GM12872 (cell line): ENCODE measurements at regions not wholly inside any gene's neighbourhood (a gene's known extent, or its start where the extent isn't known, plus 50 kb on each side); places are given as distances from the start of the nearest gene placed in this dataset.

Experiments used
- CTCF ChIP-seq: IDR thresholded peaks from 3 replicates; pipeline ENCODE4 v1.5.1; 2011; ENCODE audit warnings: low read depth, mild to moderate bottlenecking, low read length, moderate library complexity; ENCODE audit not compliant: insufficient read depth

GRCh38 chr21:35627462-35627861 is 432.9 kb downstream of the SETD4 start:
- TF ChIP-seq CTCF, result no peak

- no peak for TF ChIP-seq CTCF
Observed at GRCh38 chr21:35625576-35625975, 434.8 kb downstream of the SETD4 start.

DNA sequence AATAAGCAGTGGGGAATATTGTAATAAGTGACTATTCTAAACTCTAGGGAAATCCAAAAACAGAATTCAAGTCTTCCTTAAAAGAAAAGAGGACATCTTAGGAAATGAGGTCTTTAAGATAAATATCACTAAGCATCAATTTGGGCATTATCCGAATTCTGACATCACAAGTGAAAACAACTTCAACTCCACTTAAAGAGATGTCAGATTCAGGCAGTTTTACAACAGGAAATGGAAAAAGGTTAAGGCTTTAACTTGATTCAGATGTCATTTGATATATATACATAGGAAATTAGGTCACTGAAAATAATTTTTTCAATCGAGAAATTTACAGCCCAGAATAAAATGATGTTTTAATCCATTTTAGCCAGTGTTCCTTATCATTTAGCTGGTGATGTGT is 435.4 kb downstream of the SETD4 start:
- TF ChIP-seq CTCF, result no peak

GRCh38 chr21:35622612-35623011 is 437.7 kb downstream of the SETD4 start:
- TF ChIP-seq CTCF, result no peak

GRCh38 chr21:35619184-35619583 is 441.1 kb downstream of the SETD4 start:
- no peak for TF ChIP-seq CTCF

- TF ChIP-seq CTCF, result no peak
Observed at GRCh38 chr21:35617491-35617890, 442.8 kb downstream of the SETD4 start.

- peak; percentile 26; the same call in 1 of the 3 replicates for TF ChIP-seq CTCF
Observed at GRCh38 chr21:35616090-35616489, 444.2 kb downstream of the SETD4 start.

- no peak for TF ChIP-seq CTCF
Observed at GRCh38 chr21:35615325-35615724, 445.0 kb downstream of the SETD4 start.
